Stimulated activated CD4-positive, alpha-beta T cell treated with anti-CD3 and anti-CD28 coated beads, Interleukin-4, amount 100 ng/mL, for 24 hours (primary cell): ENCODE measurements at regions not wholly inside any gene's neighbourhood (a gene's known extent, or its start where the extent isn't known, plus 50 kb on each side); places are given as distances from the start of the nearest gene placed in this dataset.
A peak's percentile ranks its signal among the peaks of the same experiment; 100 is the strongest.
"Not testable (repeated sequence)": the region's sequence is repeated elsewhere in the genome, so short reads cannot be mapped to it uniquely, and the experiment has no call there.

ENCODE experiments used
- DNase-seq: peaks from one replicate; pipeline ENCODE4 v3.0.0-alpha.2; 2020

DNA sequence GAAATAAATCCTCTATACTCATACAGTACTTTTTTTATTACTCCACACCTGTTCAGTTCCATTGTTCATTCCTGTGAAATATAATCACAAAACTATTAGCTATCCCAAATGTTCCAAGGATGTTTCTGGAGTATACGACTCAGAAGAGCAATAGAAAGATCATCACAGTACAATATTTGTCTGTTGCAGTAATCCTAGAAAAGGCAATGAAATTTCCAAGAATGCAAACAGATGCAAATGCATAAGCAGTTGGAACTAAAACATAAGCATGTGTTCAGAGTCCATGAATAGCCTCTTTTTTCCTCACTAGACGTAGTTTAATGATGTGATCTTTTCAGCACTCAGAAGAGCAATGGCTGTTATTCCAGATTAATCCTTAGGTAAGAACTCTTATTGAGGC, 55.2 kb downstream of the RTL3 start:
- DNase-seq: no peak

DNA sequence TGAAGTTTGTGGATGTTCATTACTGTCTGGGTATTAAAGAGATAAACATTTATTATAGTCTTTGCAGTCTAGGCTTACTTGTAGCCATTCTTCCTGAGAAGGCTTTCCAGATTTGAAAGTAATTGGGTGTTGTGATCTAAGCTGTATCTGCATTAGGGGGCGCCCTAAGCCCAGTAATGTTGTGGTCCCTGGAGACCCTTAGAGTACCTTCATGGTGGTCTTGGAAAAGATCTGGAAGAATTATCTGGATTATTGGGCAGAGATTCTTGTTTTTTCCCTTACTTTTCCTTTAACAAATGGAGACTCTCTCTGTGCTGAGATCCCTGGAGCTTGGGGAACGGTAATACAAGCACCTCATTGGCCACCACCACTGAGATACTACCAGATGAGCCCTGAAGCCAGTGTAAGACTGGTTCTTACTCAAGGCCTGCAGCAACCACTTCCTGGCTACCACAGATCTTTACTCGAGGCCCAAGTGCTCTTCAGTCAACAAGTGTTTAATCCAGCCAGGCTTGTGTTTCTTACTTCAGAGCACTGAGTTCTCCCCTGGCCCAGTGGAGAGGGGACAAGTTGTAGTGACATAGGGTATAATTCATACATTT, 63.1 kb downstream of the RTL3 start:
- no peak for DNase-seq

DNA sequence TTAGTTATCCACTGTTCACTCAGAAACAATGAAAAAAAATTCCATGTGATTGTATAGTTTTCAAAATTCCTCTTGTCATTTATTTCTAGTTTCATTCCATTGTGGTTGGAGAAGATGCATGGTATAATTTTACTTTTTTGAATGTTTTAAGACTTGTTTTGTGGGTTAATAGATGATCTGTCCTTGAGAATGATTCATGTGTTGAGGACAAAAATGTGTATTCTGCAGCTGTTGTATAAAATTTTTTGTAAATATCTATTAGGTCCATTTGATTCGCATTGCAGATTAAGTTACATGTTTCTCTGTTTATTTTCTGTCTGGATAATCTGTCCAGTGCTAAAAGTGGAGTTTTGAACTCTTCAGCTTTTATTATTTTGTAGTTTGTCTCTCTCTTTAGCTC, 65.4 kb downstream of the RTL3 start:
- DNase-seq: no peak

DNA sequence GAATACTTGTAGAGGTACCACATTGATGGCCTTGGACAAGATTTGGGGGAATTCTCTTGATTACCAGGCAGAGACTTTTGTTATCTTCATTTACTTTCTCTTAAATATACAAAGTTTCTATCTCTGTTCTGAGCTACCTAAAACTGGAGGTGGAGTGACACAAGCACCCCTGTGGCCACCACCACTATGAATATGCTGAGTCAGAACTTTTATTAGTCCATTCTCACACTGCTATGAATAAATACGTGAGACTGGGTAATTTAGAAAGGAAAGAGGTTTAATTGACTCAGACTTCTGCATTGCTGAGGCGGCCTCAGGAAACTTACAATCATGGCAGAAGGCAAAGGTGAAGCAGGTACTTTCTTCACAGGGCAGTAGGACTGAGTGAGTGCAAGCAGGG, 67.1 kb downstream of the RTL3 start:
- DNase-seq: no peak

DNA sequence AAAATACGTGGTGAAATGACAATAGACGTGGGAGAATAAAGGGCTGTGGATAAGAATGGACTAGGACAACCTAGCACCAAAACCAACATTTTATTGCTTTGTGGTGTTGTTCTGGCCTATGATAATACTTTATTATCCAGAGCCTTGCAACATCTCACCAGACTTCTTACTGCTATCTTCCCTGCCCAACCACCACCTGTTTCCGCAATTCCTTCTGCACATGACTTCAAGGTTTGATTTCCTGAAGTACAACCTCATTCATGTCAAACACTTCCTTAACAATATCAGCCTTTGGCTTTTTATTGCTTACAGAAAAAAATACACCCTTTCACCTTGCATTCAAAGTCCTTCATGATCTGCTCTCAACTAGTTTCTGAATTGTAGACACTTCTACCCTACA, 84.8 kb downstream of the RTL3 start:
- DNase-seq: no peak

DNA sequence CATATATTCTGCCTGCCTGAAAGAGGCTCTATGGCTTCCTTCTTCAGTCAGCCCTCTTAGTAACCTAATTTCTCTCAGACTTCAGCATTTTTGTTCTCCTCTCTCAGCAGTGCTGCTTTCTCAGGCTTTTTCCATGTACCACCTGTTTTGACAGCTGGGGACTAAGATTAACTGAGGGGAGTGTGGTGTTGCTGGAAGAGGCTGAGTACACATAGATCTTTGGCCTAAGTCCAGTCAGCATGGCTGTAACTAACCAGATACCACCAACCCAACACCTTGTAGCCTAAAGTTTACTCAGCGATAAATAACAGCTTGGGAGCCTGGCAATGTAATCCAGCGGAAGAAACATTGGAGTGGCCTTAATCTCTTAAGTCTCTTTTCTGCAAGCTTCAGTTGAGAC, 85.5 kb downstream of the RTL3 start:
- DNase-seq: no peak

DNA sequence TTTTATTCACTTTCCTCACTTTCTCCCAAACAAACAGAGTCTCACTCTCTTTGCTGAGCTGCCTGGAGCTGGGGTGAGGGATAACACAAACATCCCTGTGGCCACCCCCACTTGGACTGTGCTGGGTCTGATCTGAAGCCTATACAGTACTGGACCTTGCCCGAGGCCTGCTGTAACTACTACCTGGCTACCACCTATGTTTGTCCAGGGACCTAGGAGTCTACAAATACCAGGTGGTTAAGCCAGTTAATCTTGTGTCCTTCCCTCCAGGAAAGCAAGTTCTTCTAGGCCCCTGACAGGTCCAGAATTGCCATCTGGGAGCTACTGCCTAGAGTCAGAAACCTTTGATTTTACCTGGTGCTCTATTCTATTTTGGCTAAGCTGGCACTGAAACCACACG, 87.3 kb downstream of the RTL3 start:
- DNase-seq: no peak

DNA sequence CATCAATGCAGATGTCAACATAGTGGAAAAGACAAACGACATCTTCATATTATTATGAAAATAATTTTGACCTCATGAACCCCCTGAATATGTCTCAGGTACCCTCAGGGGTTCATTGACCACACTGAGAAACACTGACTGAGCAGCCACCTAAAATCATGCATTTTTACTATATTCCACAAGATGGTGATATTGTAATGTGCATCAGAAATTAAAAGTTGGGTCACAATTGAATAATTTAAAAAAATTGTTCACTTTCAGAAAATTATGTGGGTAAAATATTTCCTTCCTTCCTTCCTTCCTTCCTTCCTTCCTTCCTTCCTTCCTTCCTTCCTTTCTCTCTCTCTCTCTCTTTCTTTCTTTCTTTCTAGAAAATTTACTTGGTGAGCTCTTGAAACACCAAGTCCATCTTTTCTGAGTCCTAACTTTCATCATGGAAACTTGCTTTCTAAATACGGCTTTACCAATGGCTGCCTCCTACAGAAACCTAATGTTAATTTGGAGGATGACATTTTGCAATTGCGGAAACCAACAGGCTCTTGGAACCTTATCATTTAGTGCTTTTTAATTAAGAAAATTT, 103.6 kb downstream of the RTL3 start:
- no peak for DNase-seq

DNA sequence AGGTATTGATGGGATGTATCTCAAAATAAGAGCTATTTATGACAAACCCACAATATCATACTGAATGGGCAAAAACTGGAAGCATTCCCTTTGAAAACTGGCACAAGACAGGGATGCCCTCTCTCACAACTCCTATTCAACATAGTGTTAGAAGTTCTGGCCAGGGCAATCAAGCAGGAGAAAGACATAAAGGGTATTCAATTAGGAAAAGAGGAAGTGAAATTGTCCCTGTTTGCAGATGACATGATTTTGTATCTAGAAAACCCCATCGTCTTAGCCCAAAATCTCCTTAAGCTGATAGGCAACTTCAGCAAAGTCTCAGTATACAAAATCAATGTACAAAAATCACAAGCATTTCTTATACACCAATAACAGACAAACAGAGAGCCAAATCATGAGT, 106.5 kb downstream of the RTL3 start:
- DNase-seq: not testable (repeated sequence)

DNA sequence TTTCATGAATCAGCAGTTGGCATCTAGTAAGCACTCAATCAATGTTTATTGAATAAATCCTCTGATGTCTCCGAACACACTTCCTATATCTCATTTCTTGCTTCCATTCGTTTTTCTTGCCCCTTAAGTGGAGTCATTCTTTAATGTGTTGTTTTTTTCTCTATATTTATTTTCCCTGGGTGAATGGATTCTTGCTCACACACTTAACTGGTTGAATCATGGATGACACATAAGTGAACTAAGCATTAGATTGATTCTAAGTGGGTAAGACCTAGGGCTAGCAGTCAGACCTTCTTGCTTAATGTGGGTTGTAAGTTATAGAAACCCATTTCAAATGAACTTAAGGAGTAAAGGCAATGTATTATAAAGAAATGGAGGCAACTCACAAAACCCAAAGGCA, 111.1 kb downstream of the RTL3 start:
- no peak for DNase-seq

DNA sequence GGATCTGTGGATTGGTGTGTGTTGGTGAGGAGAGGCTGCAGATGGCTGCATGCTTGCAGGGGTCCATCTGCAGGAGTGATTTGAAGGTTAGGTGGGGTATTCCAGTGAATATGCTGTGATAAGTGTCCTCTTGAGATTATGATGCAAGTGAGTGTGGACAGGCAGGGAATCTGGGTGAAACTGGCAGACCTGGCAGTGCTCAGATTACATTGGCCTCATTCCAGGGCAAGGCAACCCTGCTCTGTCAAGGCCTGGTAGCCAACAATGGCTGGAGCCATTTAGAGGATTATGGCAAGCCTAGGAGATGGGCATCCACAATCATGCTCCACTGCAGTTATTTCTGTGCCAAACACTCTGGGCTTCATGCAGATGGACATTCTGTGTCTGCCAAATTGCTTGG, 113.9 kb downstream of the RTL3 start:
- no peak for DNase-seq

DNA sequence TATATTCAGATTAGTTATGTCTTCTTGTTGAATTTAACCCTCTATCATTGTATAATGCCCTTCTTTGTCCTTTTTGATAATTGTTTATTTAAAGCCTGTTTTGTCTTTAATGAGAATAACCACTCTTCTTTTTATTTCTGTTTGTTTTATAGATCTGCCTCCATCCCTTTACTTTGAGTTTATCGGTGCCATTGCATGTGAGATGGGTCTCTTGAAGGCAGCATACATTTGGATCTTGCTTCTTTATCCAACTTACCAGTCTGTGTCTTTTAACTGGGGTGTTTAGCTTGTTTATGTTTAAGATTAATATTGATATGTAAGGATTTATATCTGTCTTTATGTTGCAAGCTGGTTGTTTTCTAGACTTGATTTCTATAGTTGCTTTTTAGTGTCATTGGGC, 115.8 kb downstream of the RTL3 start:
- DNase-seq: no peak

DNA sequence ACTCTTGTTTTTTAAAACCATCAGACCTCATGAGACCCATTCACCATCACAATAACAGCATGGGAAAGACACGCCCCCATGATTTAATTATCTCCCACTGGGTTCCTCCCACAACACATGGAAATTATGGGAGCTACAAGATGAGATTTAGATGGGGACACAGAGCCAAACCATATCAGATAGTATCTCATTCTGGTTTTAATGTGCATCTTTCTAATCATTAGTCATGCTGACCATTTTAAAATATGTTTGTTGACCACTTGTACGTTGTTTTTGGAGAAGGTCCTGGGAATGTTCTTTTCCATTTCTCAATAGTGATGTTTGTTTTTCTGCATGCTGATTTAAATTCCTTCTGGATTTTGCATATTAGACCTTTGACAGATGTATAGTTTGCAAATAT, 119.0 kb downstream of the RTL3 start:
- no peak for DNase-seq

DNA sequence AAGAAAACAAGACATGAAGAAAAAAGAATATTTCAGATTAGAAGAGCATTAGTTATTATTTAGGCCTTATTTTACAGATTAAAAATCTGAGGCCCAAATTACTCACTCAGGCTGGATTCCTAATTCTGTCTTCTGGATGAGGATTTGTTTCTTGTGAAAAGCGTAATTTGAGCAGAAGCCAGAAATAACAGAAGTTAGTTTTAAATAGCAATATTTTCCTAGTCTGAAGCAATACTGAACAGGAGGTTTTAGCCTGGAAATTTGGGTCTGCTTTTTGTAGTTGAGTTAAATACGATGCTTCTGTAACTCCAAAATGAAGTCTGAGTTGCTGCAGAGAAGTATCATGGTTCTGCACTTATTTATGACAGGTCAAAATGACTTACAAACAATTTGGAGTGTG, 124.9 kb downstream of the RTL3 start:
- no peak for DNase-seq

DNA sequence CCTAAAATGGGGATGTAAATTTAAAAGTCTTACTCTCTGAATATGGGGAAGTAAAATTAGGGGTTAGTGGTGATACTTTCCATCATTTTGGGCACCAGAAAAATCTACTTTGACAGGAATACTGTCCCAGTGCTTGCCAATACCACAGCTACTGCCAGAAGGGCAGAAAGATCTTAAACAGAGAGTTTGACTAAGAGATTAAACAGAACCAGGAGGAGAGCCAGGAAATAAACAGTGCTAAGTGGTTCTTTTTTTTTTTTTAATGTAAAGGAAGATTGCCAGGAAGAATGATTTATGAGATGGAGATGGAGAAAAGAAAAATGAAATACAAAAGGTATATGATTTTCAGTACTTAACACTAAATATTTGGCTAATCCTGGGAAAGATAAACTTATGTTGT, 126.8 kb downstream of the RTL3 start:
- no peak for DNase-seq

DNA sequence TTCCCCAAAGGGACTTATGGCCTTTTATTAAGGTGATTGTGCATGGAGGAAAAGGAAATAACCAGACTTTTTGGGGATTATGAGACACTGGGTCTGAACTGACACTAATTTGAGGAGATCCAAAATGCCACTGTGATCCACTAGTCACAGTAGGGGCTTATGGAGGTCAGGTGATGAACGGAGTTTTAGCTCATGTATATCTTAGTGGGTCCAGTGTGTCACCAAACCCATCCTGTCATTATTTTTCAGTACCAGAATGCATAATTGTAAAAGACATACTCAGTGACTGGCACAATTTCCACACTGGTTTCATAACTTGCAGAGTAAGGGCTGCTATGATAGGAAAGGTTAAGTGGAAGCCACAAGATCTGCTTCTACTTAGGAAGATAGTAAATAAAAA, 131.3 kb downstream of the RTL3 start:
- DNase-seq: no peak

DNA sequence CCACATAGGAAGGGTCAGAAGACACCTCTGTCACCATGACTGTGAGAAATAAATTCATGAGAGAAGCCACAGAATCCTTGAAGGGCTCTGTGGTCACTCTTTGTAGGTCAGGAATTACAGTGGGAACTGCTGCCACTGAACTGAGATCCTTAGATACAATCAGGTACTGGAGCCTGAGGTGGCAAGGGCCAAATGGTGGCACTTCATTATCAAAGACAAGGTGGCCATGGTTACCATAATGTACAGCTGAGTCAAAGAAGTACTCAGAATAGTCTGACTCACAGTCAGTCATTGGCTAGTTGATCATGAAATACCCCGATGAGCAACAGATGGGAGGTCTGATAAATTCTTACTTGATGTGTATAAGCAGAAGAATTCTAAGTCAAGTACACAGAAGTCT, 131.9 kb downstream of the RTL3 start:
- peak; percentile 39 for DNase-seq

DNA sequence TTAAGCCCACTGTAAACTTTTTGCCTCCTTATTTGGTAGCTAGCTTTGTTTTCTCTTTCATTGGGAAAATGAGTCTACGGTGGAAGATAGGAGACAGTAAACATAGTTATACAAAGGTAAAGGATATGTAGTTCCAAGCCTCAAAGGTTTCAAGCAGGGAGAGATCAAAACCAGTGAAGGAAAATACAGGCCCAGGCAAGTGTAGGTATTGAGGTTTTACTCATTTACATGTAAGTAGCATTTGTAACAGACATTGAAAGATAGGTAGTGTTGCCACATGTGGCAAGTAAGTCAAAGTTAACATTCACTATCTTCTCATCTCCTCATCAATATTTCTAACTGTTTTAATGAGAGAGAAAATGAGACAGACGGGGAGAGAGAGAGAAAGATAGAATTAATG, 136.5 kb downstream of the RTL3 start:
- no peak for DNase-seq

DNA sequence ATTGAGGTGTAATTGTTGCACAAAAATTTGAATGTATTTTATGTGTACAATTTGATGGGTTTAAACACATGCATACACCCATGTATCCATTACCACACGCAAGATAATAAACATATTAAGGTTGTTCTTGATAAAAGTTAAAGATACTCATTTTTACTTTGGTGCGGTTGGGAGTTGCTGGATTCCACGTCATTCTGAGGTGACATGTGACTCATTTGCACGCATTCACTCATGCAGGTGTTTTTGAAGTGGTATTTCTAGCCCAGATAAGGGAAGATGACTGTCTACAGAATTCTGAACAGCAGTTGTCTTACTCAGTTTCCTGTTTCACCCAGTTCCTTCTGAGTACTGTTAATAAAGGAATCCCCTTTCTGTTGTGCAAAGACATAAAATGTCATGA, 142.0 kb downstream of the RTL3 start:
- DNase-seq: peak; percentile 63

DNA sequence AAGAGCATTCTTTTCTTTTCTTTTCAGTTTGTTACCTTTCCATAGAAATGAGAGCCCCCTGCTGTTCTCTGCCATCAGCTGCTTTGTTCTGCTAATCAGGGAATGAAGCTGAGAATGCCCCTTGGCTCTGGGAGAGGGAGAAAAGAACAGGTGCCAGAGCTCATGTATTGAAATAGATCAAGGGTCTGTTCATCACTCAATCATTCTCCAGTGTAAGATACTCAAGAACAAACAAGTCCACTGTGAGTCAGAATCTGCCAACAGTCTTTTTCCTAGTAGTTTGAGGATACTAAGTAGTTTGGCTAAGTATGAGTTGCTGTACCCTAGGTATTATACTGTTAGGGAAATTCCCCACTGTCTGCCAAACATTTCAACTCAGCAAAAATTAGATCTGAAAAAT, 144.3 kb downstream of the RTL3 start:
- peak; percentile 17 for DNase-seq

DNA sequence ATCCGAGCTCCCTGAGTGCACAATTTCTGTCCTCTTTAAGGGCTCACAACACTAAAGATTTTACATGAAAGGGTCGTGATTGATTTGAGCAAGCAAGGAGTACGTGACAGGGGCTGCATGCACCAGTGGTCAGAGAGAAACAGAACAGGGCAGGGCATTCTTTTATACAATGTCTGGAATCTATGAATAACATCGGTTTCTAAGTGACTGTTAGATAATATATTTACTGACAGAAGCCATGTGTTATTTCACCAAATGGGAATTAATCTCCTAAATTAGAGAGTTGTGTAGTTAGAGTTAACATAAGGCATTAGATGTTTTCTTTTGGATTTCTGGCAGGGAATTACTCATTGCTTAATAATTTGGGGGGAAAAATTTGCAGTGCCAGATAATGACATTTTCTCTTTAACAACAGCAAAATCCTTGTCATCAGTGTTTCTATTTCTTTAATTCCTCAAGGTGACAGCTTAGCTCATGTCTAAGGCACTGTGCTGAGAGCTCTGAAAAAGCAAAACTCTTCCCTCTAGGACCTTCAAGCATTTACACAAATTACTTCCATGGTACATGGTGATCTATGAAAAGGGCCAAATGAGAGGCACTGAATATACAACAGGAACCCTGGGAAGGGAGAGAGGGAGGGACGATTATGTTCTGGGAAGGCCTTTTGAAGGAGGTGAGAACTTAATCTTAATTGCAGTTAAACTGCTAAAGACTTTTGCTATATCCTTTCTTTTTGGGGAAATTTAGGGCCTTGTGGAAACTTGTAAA, 145.0 kb downstream of the RTL3 start:
- no peak for DNase-seq

DNA sequence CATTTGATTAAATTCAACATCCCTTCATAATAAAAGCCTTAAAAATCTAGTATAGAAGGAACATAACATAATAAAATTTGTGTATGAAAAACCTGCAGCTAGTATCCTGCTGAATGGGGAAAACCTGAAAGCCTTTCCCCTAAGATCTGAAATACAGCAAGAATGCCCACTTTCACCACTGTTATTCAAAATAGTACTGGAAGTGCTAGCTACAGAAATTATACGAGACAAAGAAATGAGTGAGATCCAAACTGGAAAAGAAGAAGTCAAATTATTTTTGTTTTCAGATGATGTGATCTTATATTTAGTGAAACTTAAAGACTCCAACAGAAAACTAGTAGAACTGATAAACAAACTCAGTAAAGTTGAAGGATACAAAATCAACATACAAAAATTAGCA, 152.9 kb downstream of the RTL3 start:
- no peak for DNase-seq

DNA sequence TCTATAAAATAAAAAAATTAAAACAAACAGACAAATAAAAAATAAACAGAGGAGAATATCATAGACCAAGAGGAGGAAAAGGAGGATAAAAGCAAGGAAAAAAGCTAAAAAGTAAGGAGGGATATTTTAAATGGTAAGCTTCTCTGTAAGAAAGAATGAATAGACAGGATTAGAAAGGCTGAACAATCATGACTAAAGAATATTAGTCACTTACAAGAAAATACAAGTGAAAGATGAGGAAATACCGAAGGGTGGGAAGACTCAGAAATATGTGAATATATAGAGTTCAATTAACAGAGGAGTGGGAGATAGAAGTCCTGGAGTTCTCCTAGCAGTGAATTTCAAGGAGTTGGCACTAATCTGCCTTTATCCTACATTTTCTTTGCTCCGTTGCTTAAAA, 162.6 kb downstream of the RTL3 start:
- no peak for DNase-seq

DNA sequence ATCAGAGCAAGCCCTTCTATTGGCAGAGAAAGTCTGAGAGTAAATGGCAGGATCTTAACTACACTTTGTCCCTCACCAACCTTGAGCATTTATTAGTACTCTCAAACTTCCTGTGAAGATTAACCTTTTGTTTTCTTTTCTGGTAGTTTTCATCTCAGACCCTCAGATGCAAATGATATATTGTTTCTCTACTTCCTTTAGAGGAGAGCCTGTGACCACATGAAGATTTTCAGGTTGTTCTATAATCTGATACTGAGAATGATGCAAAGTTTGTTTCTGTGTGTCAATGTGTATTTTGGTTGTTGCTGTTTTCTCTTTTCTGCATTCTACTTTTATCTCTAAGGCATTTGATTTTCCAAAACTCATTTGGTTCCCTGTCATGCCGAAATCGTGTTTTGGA, 165.8 kb upstream of the CYSLTR1 start:
- DNase-seq: no peak

DNA sequence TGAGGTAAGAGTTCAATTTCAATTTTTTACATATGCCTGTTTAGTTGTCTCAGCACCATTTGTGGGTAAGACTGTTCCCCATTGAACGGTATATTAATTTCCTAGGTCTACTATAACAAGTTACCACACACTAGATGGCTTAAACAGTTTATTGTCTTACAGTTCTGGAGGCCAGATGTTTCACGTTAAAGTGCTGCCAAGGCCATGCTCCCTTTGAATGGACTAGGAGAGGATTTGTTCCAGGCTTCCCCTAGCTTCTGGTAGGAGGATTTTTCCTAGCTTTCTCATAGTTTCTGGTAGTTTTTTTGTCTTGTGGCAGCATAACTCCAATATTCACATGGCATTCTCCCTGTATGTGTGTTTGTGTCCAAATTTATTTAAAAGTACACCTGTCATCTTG, 149.3 kb upstream of the CYSLTR1 start:
- no peak for DNase-seq
